NCI-H1105 (cell line): ENCODE measurements at regions not wholly inside any gene's neighbourhood (a gene's known extent, or its start where the extent isn't known, plus 50 kb on each side); places are given as distances from the start of the nearest gene placed in this dataset.
"Not testable (repeated sequence)": the region's sequence is repeated elsewhere in the genome, so short reads cannot be mapped to it uniquely, and the experiment has no call there.

Source experiments
- DNase-seq: peaks from one replicate; lab custom pipeline; 2025; lab: John Stamatoyannopoulos, UW

GRCh38 chr10:28991333-28992270 lies 297.3 kb upstream of the LYZL1 start:
- DNase-seq = no peak

- no peak for DNase-seq
These were observed 295.8 kb upstream of the LYZL1 start for GRCh38 chr10:28993056-28993455.

- DNase-seq = no peak
These were observed 295.0 kb upstream of the LYZL1 start for GRCh38 chr10:28993861-28994260.

GRCh38 chr10:28994802-28995201 lies 294.1 kb upstream of the LYZL1 start:
- DNase-seq = not testable (repeated sequence)

- DNase-seq = no peak
These were observed 293.4 kb upstream of the LYZL1 start for GRCh38 chr10:28995497-28995896.

GRCh38 chr10:28996345-28996744 lies 292.5 kb upstream of the LYZL1 start:
- DNase-seq = no peak

- DNase-seq = no peak
These were observed 291.8 kb upstream of the LYZL1 start for GRCh38 chr10:28996947-28997551.

GRCh38 chr10:28997734-28998133 lies 291.1 kb upstream of the LYZL1 start:
- DNase-seq = no peak

- no peak for DNase-seq
These were observed 287.1 kb upstream of the LYZL1 start for GRCh38 chr10:29001801-29002200.

GRCh38 chr10:29003014-29003413 lies 285.9 kb upstream of the LYZL1 start:
- not testable (repeated sequence) for DNase-seq

GRCh38 chr10:29005988-29006387 lies 282.9 kb upstream of the LYZL1 start:
- DNase-seq = no peak

GRCh38 chr10:29007370-29007747 lies 281.5 kb upstream of the LYZL1 start:
- DNase-seq = no peak

GRCh38 chr10:29007748-29008610 lies 280.9 kb upstream of the LYZL1 start:
- DNase-seq = no peak

GRCh38 chr10:29009464-29009863 lies 279.4 kb upstream of the LYZL1 start:
- DNase-seq = no peak

GRCh38 chr10:29011516-29011915 lies 277.4 kb upstream of the LYZL1 start:
- DNase-seq = no peak

- no peak for DNase-seq
These were observed 275.8 kb upstream of the LYZL1 start for GRCh38 chr10:29012926-29013554.

GRCh38 chr10:29021591-29021990 lies 267.3 kb upstream of the LYZL1 start:
- DNase-seq = no peak

- DNase-seq = no peak
These were observed 266.4 kb upstream of the LYZL1 start for GRCh38 chr10:29022513-29022912.

GRCh38 chr10:29023678-29024077 lies 265.2 kb upstream of the LYZL1 start:
- no peak for DNase-seq

GRCh38 chr10:29026065-29026797 lies 262.6 kb upstream of the LYZL1 start:
- DNase-seq = no peak
